ENCODE measurements at regions not wholly inside any gene's neighbourhood (a gene's known extent, or its start where the extent isn't known, plus 50 kb on each side); places are given as distances from the start of the nearest gene placed in this dataset.

- no peak for TF ChIP-seq CTCF (IDR thresholded peaks at IDR 0.05)
- no peak for TF ChIP-seq POLR2A (IDR thresholded peaks at IDR 0.05)
Observed at GRCh38 chr1:214228976-214229375, 52.0 kb upstream of the SMYD2 start.

Data from body of pancreas (tissue), 4 donors.